ACHN (cell line): ENCODE measurements at regions not wholly inside any gene's neighbourhood (a gene's known extent, or its start where the extent isn't known, plus 50 kb on each side); places are given as distances from the start of the nearest gene placed in this dataset.

ENCODE experiments used
- DNase-seq: peaks from one replicate; pipeline ENCODE4 v3.0.0-alpha.2; 2015
- in situ Hi-C: cut with HindIII; loops from 2 replicates; pipeline ENCODE4 v1.10.0; 2017; ENCODE audit warnings: low sequenced_read_pairs, low pct_ligation_motif_present, low pct_unique_long_range_greater_than_20kb

DNA sequence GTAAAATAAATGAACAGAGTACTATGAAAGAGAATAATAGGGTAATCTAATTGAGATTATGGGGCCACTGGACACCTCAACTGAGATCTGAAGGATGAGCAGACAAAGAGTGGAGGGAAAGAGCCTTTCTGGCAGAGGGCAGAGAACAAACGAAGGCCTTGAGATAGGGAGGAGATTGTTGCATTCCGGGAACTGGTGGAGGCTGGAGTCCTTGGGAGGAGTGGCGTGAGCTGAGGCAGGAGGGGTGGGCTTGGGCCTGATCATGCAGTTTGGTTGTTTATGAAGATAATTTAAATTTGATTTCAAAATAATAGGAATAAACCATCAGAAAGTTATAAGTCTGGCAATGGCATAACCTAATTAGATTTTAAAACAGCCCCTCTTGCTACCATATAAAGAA lies 59.5 kb upstream of the GALNT15 start:
- no peak for DNase-seq
- in situ Hi-C loops = no loop called here

DNA sequence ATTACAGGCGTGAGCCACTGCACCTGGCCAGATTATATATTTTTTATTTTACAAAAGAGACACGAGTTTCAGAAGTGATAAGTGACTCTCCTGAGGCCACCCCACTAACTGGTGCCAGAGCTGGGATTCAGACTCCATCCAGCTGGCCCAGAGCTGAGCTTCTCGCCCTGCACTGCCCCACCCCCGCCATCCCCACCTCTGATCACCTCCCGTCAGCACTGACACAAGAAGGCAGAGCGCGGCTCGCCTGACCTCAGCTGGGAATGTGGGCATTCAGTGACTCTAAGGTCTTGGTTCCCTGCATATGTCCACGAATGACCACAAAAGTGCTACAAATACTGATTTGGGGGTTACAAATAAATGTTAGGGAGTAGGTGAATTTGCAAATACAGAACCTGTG lies 56.1 kb upstream of the GALNT15 start:
- no peak for DNase-seq
- in situ Hi-C loops = no loop called here

DNA sequence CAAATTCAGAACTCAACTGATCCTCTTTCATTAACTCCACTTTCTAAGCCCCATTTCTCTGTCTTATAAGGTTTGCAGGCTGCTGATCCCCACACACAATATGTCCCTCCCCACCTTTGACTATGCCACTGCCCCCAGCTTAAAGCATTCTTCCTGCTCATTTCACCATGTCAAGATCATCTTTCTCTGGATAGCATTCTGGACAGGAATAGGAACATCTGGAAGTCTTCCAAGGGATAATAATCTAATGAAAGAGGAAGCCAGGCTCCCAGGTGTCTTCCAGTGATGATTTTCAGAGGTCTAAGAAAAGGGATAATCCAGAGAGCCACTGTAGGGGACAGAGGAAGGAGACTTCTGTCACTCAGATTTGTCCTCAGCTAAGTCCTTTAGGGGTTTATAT lies 54.6 kb upstream of the GALNT15 start:
- in situ Hi-C loops = no loop called here
- DNase-seq = no peak

DNA sequence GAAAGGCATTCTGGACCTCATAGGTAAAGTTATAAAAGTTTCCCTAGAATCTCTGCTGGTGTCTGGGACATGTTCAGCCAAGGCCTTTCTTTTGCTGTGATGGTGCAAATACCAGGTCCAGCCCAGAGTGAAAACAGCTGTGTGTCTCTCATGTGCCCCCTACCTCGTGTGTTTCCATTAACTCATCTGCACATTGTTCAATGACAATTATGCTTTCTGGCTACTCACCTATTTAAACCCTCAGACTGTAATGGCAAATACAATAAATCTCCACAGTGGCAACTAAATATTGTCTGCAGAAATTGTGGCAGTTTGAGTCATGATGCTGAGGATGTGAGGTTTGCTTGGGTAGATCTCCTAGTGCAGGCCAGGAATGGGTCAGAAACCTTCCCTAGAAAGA lies 53.1 kb upstream of the GALNT15 start:
- in situ Hi-C loops = no loop called here
- DNase-seq = no peak

DNA sequence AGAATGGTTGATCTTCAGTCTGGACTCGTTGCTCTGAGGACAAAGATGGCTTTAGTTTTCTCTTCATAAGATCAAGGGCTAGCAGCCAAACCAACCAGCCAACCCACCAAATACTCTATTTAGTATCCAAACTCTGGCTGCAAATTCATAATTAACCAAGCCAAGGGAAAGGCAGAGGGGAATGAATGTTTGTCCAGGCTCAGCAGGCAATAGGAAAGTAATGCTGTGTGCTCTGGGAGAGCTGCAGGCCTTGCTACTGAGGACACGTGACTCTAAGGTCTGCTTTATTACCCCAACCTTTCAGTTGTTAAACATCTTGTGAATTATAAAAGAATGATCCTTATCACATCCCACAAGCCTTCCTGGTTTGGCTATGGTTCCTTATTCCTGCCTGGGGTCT lies 52.3 kb upstream of the GALNT15 start:
- in situ Hi-C loops = no loop called here
- no peak for DNase-seq

DNA sequence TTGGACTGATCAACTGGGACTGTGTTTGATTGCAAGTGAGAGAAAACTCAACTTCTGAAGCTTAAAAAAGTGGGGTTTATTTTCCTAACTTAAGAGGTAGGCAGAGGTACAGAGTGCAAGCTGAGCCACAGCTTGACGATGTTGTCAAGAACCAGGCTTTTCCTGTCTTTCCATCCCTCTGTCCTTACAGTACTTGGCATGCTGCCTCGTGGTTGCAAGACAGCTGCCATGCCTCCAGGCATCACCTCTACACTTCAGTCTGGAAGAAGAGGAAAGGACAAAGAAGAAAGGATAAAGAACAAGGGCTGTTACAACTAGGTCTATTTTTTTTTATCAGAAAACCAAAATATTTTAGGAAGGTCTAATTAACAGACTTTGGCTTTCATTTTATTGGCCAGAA lies 51.8 kb upstream of the GALNT15 start:
- no peak for DNase-seq
- in situ Hi-C loops = no loop called here

DNA sequence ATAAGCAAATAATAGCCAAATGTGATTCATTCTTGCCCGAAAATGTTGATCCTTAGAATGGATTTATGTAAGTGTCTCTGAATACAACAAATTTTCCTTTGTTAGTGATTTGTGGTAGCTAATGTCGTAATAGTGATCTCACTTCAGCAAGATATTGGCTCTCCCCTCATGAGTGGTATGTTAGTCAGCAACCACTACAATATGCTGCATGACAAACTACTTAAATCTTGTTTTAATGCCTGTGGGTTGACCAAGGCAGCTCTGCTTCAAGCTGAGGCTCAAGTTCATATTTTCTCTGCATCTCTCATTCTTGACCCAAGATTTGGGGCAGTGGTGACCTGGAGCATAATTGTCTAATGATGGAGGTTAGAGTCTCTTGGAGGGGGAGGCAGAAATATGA lies 49.8 kb upstream of the GALNT15 start:
- in situ Hi-C loops = no loop called here
- DNase-seq = peak; percentile 5
